T-helper 22 cell (primary cell): ENCODE measurements at regions not wholly inside any gene's neighbourhood (a gene's known extent, or its start where the extent isn't known, plus 50 kb on each side); places are given as distances from the start of the nearest gene placed in this dataset.

Experiments
- DNase-seq: peaks from one replicate; pipeline ENCODE4 v3.0.0-alpha.2; 2020; ENCODE audit warnings: low read depth

- no peak for DNase-seq
Measured at GRCh38 chr13:106297283-106297682, 238.2 kb downstream of the EFNB2 start.

GRCh38 chr13:106296723-106297122 is 238.7 kb downstream of the EFNB2 start:
- DNase-seq: no peak

- no peak for DNase-seq
Measured at GRCh38 chr13:106295971-106296370, 239.5 kb downstream of the EFNB2 start.

- no peak for DNase-seq
Measured at GRCh38 chr13:106291006-106291405, 244.5 kb downstream of the EFNB2 start.

- DNase-seq: no peak
Measured at GRCh38 chr13:106287351-106287750, 248.1 kb downstream of the EFNB2 start.

GRCh38 chr13:106286811-106287210 is 248.7 kb downstream of the EFNB2 start:
- DNase-seq: no peak

- DNase-seq: no peak
Measured at GRCh38 chr13:106284358-106284757, 251.1 kb downstream of the EFNB2 start.

- DNase-seq: no peak
Measured at GRCh38 chr13:106281426-106281825, 254.0 kb downstream of the EFNB2 start.

GRCh38 chr13:106277484-106278154 is 257.8 kb downstream of the EFNB2 start:
- DNase-seq: no peak

- DNase-seq: no peak
Measured at GRCh38 chr13:106276876-106277275, 258.6 kb downstream of the EFNB2 start.

- DNase-seq: no peak
Measured at GRCh38 chr13:106275446-106276032, 259.9 kb downstream of the EFNB2 start.

GRCh38 chr13:106274551-106275203 is 260.8 kb downstream of the EFNB2 start:
- DNase-seq: no peak

GRCh38 chr13:106263801-106264200 is 271.7 kb downstream of the EFNB2 start:
- no peak for DNase-seq

- DNase-seq: no peak
Measured at GRCh38 chr13:106262886-106263285, 272.6 kb downstream of the EFNB2 start.

- no peak for DNase-seq
Measured at GRCh38 chr13:106261450-106261849, 274.0 kb downstream of the EFNB2 start.

- DNase-seq: no peak
Measured at GRCh38 chr13:106260352-106260751, 275.1 kb downstream of the EFNB2 start.

- no peak for DNase-seq
Measured at GRCh38 chr13:106259928-106260327, 275.5 kb downstream of the EFNB2 start.

- no peak for DNase-seq
Measured at GRCh38 chr13:106246666-106247188, 288.7 kb downstream of the EFNB2 start.

GRCh38 chr13:106246242-106246641 is 289.2 kb downstream of the EFNB2 start:
- no peak for DNase-seq

- no peak for DNase-seq
Measured at GRCh38 chr13:106243011-106243565, 292.4 kb downstream of the EFNB2 start.

GRCh38 chr13:106241974-106242953 is 293.2 kb downstream of the EFNB2 start:
- no peak for DNase-seq

- DNase-seq: no peak
Measured at GRCh38 chr13:106238690-106239089, 296.8 kb downstream of the EFNB2 start.
